Kidney (tissue), 13 donors: ENCODE measurements at regions not wholly inside any gene's neighbourhood (a gene's known extent, or its start where the extent isn't known, plus 50 kb on each side); places are given as distances from the start of the nearest gene placed in this dataset.

ENCODE experiments used
- DNase-seq, 5 donors: peaks; one replicate each; pipeline ENCODE4 v3.0.0-alpha.2; 2013 to 2020
- FAIRE-seq: peaks from 2 replicates; lab custom pipeline; 2012; peaks lifted over from hg19 to GRCh38; lab: Jason Lieb, UNC
- H3K27ac ChIP-seq, 2 donors: one replicate each; pipeline ENCODE4 v1.7.0; 2013; ENCODE audit warnings: low read depth in 2 of 2, low read length in 2 of 2, inconsistent platforms in 1 of 2
- H3K27me3 ChIP-seq: one replicate; pipeline ENCODE4 v1.7.1; 2013; ENCODE audit warnings: low read length, inconsistent platforms; ENCODE audit not compliant: control insufficient read depth, insufficient read depth
- H3K36me3 ChIP-seq, 3 donors: one replicate each; pipeline versions ENCODE4 v1.7.0 to v1.7.1; 2013; ENCODE audit warnings: low read length in 3 of 3, control low read depth in 1 of 3, inconsistent platforms in 1 of 3; ENCODE audit not compliant: insufficient read depth in 3 of 3, control insufficient read depth in 2 of 3
- H3K4me1 ChIP-seq, 3 donors: one replicate each; pipeline versions ENCODE4 v1.7.0 to v1.7.1; 2013; ENCODE audit warnings: low read length in 3 of 3, inconsistent platforms in 1 of 3, low read depth in 1 of 3; ENCODE audit not compliant: control insufficient read depth in 2 of 3, insufficient read depth in 2 of 3
- H3K4me3 ChIP-seq, 3 donors: one replicate each; pipeline versions ENCODE4 v1.7.0 to v1.8.1; 2013; ENCODE audit warnings: low read length in 3 of 3, control low read depth in 1 of 3, inconsistent platforms in 1 of 3
- H3K9ac ChIP-seq, 3 donors: one replicate each; pipeline versions ENCODE4 v1.7.0 to v1.7.1; 2013; ENCODE audit warnings: low read length in 3 of 3, control low read depth in 1 of 3, inconsistent platforms in 1 of 3
- H3K9me3 ChIP-seq, 3 donors: one replicate each; pipeline versions ENCODE4 v1.7.0 to v1.7.1; 2013; ENCODE audit warnings: low read length in 3 of 3, control low read depth in 1 of 3, inconsistent platforms in 1 of 3; ENCODE audit not compliant: control insufficient read depth in 2 of 3, insufficient read depth in 1 of 3
- CTCF ChIP-seq: IDR thresholded peaks from 3 replicates; pipeline ENCODE4 v1.5.1; 2012; ENCODE audit warnings: mild to moderate bottlenecking, moderate library complexity, borderline replicate concordance; ENCODE audit not compliant: insufficient read depth; ENCODE audit errors: extremely low read depth
- intact Hi-C: fragments of 100-400 bp; cut with DNase I; formaldehyde crosslinking; loops from one replicate; pipeline ENCODE4 v1.11.1; 2022
- donor health status: control.
- donor health status: control.
- donor health status: control.
- donor health status: control.
- donor health status: control.
- donor health status: DM: yes; HTN: yes; CAD: no.
- donor health status: Normal renal cell carcinoma (clear cell type).

GRCh38 chr21:28310171-28310685 is 682.4 kb downstream of the LTN1 start:
- Histone ChIP-seq H3K27me3 (no peaks in the 10 kb centered on the region), H3K9ac (no peak overlapping the region), H3K36me3 (no peaks in the 10 kb centered on the region), H3K9me3 (no peaks in the 10 kb centered on the region), H3K4me3 (no peak overlapping the region), H3K4me1 (peaks cover 0 to 3% (median 0%) of the 10 kb centered on the region in 3 donors), H3K27ac (peak overlapping the region in 1 of 2 donors; percentile 25)
- FAIRE-seq (no peak), DNase-seq (peak in 1 of 5 donors; percentile 9)
- no peak for TF ChIP-seq CTCF
- intact Hi-C loops: no loop called here

GRCh38 chr21:28309596-28309995 is 683.1 kb downstream of the LTN1 start:
- Histone ChIP-seq H3K36me3 (no peaks in the 10 kb centered on the region), H3K9me3 (no peaks in the 10 kb centered on the region), H3K9ac (no peak overlapping the region), H3K4me1 (peaks cover 0 to 3% (median 0%) of the 10 kb centered on the region in 3 donors), H3K27me3 (no peaks in the 10 kb centered on the region), H3K4me3 (no peak overlapping the region), H3K27ac (peak overlapping the region in 1 of 2 donors; percentile 57)
- intact Hi-C loops: no loop called here
- DNase-seq: peak in 2 of 5 donors; percentile 18 to 38
- TF ChIP-seq CTCF: no peak
- FAIRE-seq: peak; percentile 98

- FAIRE-seq: no peak
- TF ChIP-seq CTCF: no peak
- Histone ChIP-seq H3K36me3 (no peaks in the 10 kb centered on the region), H3K4me1 (peaks cover 0 to 3% (median 0%) of the 10 kb centered on the region in 3 donors), H3K27ac (no peak overlapping the region), H3K27me3 (no peaks in the 10 kb centered on the region), H3K9me3 (no peaks in the 10 kb centered on the region), H3K9ac (no peak overlapping the region), H3K4me3 (no peak overlapping the region)
- no peak for DNase-seq
- intact Hi-C loops: no loop called here
These were observed 684.2 kb downstream of the LTN1 start for GRCh38 chr21:28308516-28308915.

GRCh38 chr21:28299946-28300345 is 692.7 kb downstream of the LTN1 start:
- no peak for FAIRE-seq
- Histone ChIP-seq H3K4me3 (no peak overlapping the region), H3K36me3 (no peaks in the 10 kb centered on the region), H3K4me1 (no peaks in the 10 kb centered on the region), H3K27ac (no peak overlapping the region), H3K9ac (no peak overlapping the region), H3K27me3 (no peaks in the 10 kb centered on the region), H3K9me3 (no peaks in the 10 kb centered on the region)
- DNase-seq: no peak
- TF ChIP-seq CTCF: no peak
- intact Hi-C loops: no loop called here
